HL-60 (cell line): ENCODE measurements at regions not wholly inside any gene's neighbourhood (a gene's known extent, or its start where the extent isn't known, plus 50 kb on each side); places are given as distances from the start of the nearest gene placed in this dataset.

Source experiments
- CTCF ChIP-seq: IDR thresholded peaks from one replicate; pipeline ENCODE4 v1.5.1; 2011; ENCODE audit warnings: low read length, control low read depth, inconsistent platforms; ENCODE audit not compliant: insufficient read depth
- GABPA ChIP-seq: IDR thresholded peaks from 2 replicates; pipeline ENCODE4 v1.6.1; 2012; ENCODE audit warnings: low read depth
- POLR2AphosphoS5 ChIP-seq: IDR thresholded peaks from 2 replicates; pipeline ENCODE4 v1.6.1; 2012; ENCODE audit warnings: low read depth
- REST ChIP-seq: IDR thresholded peaks from 2 replicates; pipeline ENCODE4 v1.6.1; 2012; ENCODE audit warnings: low read depth; ENCODE audit not compliant: insufficient replicate concordance
- SPI1 ChIP-seq: IDR thresholded peaks from 2 replicates; pipeline ENCODE4 v1.6.1; 2012; ENCODE audit warnings: low read depth, mild to moderate bottlenecking, borderline replicate concordance

DNA sequence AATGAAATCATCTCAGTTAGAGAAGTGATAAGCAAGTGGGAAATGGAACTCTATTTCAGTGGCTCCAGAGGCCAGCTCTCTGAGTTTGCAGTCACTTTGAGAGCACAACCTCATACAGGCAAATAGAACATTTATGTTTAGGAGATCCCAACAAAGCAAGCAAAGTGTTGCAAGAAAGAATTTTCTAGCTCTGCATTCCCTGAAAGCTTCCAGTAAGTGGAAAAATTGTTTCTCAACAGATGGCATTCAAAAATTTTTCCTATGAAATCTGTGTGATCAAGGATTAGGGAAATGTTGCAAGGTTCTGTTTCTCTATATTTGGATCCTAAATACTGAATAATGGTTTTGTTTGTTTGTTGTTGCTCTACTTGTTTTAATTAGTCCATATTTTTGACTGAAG is 764.2 kb upstream of the ZNF608 start:
- TF ChIP-seq CTCF = no peak
- TF ChIP-seq REST = no peak
- no peak for TF ChIP-seq POLR2AphosphoS5
- TF ChIP-seq GABPA = no peak
- no peak for TF ChIP-seq SPI1
